HG02884 (cell line): ENCODE measurements at regions not wholly inside any gene's neighbourhood (a gene's known extent, or its start where the extent isn't known, plus 50 kb on each side); places are given as distances from the start of the nearest gene placed in this dataset.

ENCODE experiments used
- ATAC-seq: cut with Tn5 transposase; IDR thresholded peaks from one replicate; pipeline ENCODE4 v1.9.1; 2021; ENCODE audit warnings: mild to moderate bottlenecking, moderate library complexity; ENCODE audit not compliant: unreplicated experiment

- ATAC-seq: no peak
Measured at GRCh38 chr5:31137676-31138075, 55.8 kb upstream of the CDH6 start.

GRCh38 chr5:31135542-31135941 lies 57.9 kb upstream of the CDH6 start:
- ATAC-seq: no peak

DNA sequence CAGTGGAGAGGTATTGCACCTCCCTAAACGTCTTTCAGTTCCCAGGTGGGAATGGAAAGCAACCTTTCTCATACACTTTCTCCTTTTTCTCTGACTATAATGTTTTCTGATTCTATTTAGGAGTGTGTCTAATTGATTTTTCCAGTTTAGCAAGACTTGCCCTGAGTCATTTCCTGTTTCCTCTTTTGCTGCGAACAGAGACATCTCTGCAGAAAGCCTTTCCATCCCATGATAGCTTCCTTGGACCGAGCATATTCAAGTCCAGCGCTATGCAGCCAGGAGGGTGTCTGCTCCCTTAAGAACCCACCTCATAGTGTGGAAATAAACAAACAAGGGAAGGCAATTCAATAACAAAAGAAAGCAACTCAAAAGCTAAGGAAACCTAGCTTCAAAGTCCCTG lies 60.0 kb upstream of the CDH6 start:
- ATAC-seq: no peak

GRCh38 chr5:31131381-31131891 lies 62.0 kb upstream of the CDH6 start:
- ATAC-seq: no peak

DNA sequence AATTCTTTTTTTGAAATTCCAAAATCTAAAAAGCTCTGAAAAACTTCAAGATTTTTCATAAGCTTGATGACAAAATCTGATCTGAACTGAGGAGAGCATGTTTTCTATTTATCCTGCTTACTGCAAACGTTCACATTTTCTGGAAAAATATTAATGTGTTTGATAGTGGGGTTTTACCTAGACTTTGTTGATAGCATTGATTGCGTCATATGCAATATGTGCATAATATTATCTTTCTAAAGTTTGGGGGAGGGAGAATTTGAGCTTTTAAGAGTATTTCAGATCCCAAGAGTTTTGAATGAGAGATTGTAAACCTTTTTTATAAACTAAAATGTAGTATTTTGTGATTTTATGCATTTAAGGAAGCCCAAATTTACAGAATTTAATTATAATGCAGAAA lies 62.8 kb upstream of the CDH6 start:
- no peak for ATAC-seq

DNA sequence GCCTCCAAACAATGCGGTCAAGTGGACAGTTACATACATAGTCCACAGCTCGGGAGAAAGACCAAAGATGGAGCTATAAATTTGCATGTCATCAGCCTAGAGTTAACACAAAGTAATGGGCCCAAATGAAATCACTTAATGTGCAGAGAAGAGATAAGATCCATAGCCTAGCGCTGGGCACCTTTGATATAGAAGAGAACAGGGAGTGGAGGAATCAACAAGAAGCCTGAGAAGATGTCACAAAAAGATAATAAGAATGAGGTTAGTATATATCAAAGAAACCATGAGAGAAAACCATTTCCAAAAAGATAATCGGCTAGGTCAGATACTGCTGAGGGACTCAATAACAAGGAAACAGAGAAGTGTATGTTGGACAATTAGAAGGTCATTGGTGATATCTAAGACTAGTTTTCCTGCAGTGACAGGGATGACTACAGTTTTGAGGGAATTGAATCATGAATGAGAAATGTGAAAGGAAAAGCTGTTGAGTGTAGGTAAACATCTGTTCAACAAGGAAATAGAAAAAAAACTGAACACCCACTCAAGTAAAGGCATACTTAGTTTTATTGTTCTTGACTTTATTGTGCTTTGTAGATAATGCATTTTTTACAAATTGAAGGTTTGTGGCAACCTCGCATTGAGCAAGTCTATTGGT lies 68.7 kb upstream of the CDH6 start:
- no peak for ATAC-seq

DNA sequence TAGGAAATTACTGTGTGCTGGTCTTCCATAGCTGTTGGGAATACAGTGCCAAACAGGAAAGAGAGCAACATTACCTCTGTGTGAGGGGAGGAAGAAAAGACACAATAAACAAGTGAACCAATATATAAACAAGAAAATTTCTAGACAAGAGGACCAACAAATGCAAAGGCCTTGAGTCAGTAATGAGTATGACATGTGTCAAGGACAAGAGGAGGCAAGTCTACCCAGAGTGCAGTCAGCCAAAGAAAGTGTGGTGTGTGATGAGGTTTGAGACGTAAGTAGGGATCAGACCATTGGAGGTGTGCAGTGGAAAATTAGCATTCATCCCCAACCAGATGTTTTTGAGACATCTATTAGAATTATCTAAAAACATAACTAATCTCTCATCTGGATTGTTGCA lies 69.5 kb upstream of the CDH6 start:
- no peak for ATAC-seq

DNA sequence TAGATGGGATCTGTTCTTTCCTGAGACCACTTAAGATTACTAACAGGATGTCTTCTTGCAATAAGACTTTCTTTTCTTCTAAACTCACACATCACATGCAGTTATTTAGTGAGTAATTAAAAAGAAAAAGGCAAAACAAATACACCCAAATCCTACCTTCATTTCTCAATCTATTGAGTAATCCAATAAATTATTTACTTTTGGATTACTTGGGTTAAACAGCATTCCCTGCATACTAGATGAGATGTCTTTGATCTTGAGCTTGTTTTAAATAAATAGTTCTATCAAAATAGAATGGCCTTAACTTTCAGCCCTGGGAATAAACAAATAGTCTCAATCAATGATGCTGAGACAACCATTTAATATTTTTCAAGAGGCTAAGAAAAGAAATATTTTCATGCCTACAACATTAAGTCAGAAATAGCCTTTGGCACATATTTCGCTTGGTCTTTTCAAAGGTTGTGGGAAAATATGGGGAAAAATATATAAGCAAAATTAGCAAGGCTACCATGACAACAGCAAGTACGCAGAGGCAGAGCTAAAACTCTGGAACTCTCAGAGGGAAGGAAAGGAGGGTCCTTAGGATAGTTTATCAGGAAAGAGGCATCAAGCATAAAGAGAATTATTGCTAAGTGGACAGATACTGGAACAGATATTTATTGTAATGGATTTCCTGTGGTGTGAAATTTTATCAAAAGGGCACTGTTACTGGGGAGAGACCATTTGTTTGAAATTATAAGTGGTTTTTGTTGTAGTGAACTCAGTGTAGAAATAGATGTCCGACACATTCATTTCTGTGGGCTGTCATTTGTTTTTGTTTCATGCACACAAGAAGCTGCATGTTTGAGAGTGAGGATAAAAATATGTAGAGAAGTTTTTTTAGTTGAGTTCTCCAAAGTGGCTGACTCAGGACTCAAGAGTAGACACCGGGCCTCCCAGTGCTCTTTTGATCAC lies 70.2 kb upstream of the CDH6 start:
- no peak for ATAC-seq

DNA sequence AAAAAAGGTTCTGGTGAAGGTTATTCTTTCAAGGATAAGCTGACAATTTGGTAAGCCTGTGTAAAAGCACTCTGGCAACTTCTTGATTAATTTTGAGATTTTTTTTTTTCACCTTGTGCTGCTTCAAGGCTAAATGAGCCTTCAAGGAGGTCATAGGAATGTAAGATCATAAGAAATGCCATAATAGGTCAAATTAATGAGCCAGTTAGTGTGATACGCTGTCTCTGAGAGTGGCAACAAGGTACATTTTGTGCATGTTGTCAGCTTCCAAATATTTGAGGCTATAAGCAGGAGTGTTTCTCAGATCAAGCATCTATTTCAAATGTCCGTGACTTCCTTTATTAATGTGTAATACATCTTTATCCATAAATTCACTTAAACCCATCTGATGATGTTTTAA lies 72.3 kb upstream of the CDH6 start:
- no peak for ATAC-seq

DNA sequence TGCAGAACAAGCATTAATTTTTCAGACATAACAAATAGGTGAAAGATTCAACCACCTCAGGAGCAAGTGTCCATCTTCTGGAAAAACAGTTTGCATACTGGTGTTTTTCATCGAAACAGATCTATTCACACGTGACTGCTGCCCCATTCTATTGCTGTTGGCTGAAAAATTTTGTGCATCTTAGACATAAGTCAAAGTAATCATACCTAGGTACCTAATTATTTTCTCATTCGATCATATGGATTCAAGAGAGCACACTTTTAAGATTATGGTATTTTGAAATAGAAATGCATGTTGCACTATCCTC lies 72.9 kb upstream of the CDH6 start:
- ATAC-seq: no peak

DNA sequence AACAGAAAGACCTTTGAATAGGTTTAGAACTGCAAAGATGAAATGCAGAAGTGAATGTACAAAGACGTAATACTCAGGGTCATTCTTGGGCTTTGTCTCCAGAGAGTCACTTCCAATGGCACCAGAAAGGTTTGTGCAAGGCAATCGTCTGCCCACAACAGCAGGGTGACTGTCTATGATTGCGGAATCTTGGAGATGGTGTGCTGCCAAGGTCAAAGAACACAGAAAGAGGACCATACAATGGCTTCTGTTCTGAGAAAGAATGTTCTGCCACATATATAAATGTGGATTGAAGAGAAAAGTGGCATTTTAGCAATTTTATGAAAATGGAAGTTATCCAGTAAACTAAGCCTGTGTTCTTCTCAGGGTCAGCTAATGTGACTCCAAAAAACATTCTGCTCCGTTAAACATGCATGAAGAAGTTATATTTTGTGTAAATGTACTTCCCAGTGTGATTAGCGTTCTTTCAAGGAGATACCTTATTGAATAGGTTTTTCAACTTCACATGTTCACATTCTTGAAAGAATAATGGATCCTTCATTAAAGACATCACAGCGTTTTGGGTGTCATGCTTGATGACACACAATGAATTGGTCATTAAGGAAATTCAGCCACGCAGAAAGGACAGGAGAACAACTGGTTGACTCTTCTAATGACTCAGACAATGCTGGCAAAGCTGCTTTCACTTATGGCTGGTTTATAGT lies 73.4 kb upstream of the CDH6 start:
- ATAC-seq: no peak

- ATAC-seq: no peak
Measured at GRCh38 chr5:31116466-31117031, 76.9 kb upstream of the CDH6 start.

GRCh38 chr5:31114817-31115216 lies 78.7 kb upstream of the CDH6 start:
- no peak for ATAC-seq

DNA sequence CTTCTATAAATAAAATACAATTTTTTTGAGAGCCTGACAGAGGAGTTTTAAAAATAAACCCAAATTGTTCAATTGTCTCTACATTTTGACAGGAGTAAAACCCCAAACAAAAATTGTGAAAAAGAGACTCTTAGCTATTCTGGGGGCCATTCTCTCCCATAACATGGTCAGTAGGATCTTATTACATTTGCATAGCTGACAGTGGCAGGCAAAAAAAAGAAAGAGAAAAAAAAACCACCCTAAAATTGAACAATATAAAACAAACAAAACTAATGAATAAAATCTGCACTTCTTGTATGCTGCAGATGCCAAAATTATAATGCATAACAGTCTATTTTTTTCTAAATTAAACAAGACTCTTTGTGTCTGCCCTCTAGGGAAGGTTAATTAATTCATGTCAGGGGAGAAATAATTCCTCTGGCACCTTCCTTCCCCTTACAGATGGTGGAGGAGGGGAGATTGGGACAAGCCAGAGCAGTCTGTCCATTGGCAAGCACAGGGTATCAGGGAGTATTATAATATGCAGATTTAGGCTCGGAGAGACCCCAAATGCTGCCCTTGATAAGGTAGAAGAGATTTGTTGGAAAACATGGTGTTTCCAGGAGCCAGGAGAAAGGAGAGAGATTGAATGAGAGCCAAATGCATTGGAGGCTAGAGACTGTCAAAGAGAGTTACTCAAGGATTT lies 79.7 kb upstream of the CDH6 start:
- ATAC-seq: no peak

- ATAC-seq: no peak
Measured at GRCh38 chr5:31113101-31113500, 80.4 kb upstream of the CDH6 start.

- no peak for ATAC-seq
Measured at GRCh38 chr5:31107091-31107518, 86.4 kb upstream of the CDH6 start.

DNA sequence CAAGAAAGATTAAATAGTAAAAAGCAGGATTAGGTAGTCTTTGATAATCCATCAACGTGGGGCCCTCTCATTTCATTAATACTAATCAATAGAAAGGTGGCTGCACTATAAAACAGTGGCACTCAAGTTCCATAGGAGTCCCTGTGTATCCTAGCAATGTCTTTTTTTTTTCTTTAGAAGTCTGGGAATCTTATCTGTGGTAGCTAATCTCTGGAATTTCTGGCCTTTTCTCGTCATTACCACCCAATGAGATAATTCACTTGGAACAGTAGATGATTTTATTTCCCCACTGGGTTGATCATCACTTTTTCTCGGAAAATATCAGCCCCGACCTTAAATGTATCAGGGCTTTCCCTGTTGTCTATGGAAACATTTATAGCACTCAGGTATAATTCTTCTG lies 86.8 kb upstream of the CDH6 start:
- ATAC-seq: no peak

- no peak for ATAC-seq
Measured at GRCh38 chr5:31106278-31106677, 87.2 kb upstream of the CDH6 start.

- no peak for ATAC-seq
Measured at GRCh38 chr5:31104775-31105174, 88.7 kb upstream of the CDH6 start.

DNA sequence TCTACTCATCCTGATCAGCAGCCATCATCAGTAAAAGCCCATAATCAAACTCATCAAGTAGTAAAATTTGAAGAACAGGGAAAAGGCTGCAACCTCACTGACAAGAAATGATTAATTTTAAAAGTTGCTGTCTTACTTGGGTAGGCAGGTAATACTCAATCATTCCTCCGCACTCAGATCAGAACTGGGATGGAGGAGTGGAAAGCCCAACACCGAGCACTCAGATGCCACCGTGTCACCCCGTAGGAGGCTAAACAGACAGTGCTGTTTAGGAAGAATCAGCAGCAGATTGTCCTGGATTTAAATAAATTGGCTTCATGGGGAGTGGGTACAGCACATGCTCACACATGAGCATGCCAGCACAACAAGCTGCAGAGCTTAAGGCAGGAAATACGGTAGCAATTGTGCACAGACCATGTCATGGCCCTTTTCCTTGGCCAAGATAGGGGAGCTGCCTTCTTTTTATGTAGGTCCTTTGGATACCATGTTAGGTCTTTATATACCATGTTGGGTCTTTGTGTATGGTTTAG lies 92.6 kb upstream of the CDH6 start:
- ATAC-seq: no peak
